OCI-LY7 (cell line): ENCODE measurements at regions not wholly inside any gene's neighbourhood (a gene's known extent, or its start where the extent isn't known, plus 50 kb on each side); places are given as distances from the start of the nearest gene placed in this dataset.

Source experiments
- BruUV-seq: library from RNA; stranded (reverse); fragments of 400-500 nt; replicated peaks from 2 replicates; lab custom pipeline; 2021; lab: Mats Ljungman, UMichigan
- CTCF ChIA-PET: fragments of 300-600 bp; sonication (Branson Sonifier 250); formaldehyde crosslinking; loops from one replicate; lab custom pipeline; 2022; ENCODE audit warnings: antibody characterized with exemption; ENCODE audit not compliant: unreplicated experiment; lab: Charles Lee
- POLR2A ChIA-PET: fragments of 300-600 bp; sonication (Branson Sonifier 250); formaldehyde crosslinking; loops from one replicate; lab custom pipeline; 2022; ENCODE audit warnings: antibody characterized with exemption; lab: Charles Lee
- DNase-seq: peaks from one replicate; pipeline ENCODE4 v3.0.0-alpha.2; 2015; ENCODE audit warnings: low spot score
- H2AFZ ChIP-seq: fragments of 200-600 bp; sonication (generic), shearing (Covaris generic); 2 replicates; pipeline ENCODE4 v1.6.1; 2014; ENCODE audit warnings: mild to moderate bottlenecking, antibody characterized with exemption, low read length, moderate library complexity
- H3K27ac ChIP-seq: fragments of 200-600 bp; sonication (generic); 2 replicates; pipeline ENCODE4 v1.5.1; 2014; ENCODE audit warnings: mixed run types, low read depth, mild to moderate bottlenecking, moderate library complexity, low read length, inconsistent platforms; ENCODE audit not compliant: poor library complexity, severe bottlenecking
- H3K36me3 ChIP-seq: fragments of 200-600 bp; sonication (generic); 2 replicates; pipeline ENCODE4 v1.6.1; 2014; ENCODE audit warnings: mild to moderate bottlenecking, antibody characterized with exemption, low read length, moderate library complexity, mixed read lengths; ENCODE audit not compliant: insufficient read depth
- H3K4me1 ChIP-seq: fragments of 200-600 bp; sonication (generic); 2 replicates; pipeline ENCODE4 v1.5.1; 2014; ENCODE audit warnings: mild to moderate bottlenecking, low read length; ENCODE audit not compliant: insufficient read depth, poor library complexity, severe bottlenecking
- H3K4me2 ChIP-seq: fragments of 200-600 bp; sonication (generic); 2 replicates; pipeline ENCODE4 v1.6.1; 2014; ENCODE audit warnings: mild to moderate bottlenecking, low read length
- H3K4me3 ChIP-seq: fragments of 200-600 bp; sonication (generic); 2 replicates; pipeline ENCODE4 v1.5.1; 2014; ENCODE audit warnings: mild to moderate bottlenecking, low read depth, low read length; ENCODE audit not compliant: poor library complexity, severe bottlenecking
- H3K79me2 ChIP-seq: fragments of 200-600 bp; sonication (generic); 2 replicates; pipeline ENCODE4 v1.6.1; 2016; ENCODE audit warnings: low read depth, mild to moderate bottlenecking, low read length, moderate library complexity, mixed read lengths; ENCODE audit not compliant: insufficient read depth
- H3K9me2 ChIP-seq: fragments of 200-600 bp; sonication (generic); 2 replicates; pipeline ENCODE4 v1.6.1; 2016; ENCODE audit warnings: mild to moderate bottlenecking, low read length, mixed read lengths; ENCODE audit not compliant: insufficient read depth
- H3K9me3 ChIP-seq: fragments of 200-600 bp; sonication (generic); 2 replicates; pipeline ENCODE4 v1.6.1; 2014; ENCODE audit warnings: mild to moderate bottlenecking, mixed run types, low read length, mixed read lengths
- H4K20me1 ChIP-seq: fragments of 200-600 bp; sonication (generic); 2 replicates; pipeline ENCODE4 v1.6.1; 2014; ENCODE audit warnings: mild to moderate bottlenecking, antibody characterized with exemption, low read length, moderate library complexity, mixed read lengths; ENCODE audit not compliant: insufficient read depth
- CTCF ChIP-seq: fragments of 200-600 bp; sonication (generic); conservative IDR thresholded peaks from 2 replicates; pipeline ENCODE4 v1.5.1; 2014; ENCODE audit warnings: mild to moderate bottlenecking, antibody characterized with exemption, low read length, moderate library complexity, mixed read lengths
- EZH2phosphoT487 ChIP-seq: fragments of 200-600 bp; sonication (generic); IDR thresholded peaks from 2 replicates; pipeline ENCODE4 v1.6.1; 2018; ENCODE audit warnings: low read depth, borderline replicate concordance, mild to moderate bottlenecking, mixed run types, antibody characterized with exemption, low read length, moderate library complexity, mixed read lengths
- intact Hi-C: fragments of 100-400 bp; cut with micrococcal nuclease; formaldehyde crosslinking; loops from one replicate; pipeline ENCODE4 v1.10.0; 2022; ENCODE audit not compliant: unreplicated experiment

DNA sequence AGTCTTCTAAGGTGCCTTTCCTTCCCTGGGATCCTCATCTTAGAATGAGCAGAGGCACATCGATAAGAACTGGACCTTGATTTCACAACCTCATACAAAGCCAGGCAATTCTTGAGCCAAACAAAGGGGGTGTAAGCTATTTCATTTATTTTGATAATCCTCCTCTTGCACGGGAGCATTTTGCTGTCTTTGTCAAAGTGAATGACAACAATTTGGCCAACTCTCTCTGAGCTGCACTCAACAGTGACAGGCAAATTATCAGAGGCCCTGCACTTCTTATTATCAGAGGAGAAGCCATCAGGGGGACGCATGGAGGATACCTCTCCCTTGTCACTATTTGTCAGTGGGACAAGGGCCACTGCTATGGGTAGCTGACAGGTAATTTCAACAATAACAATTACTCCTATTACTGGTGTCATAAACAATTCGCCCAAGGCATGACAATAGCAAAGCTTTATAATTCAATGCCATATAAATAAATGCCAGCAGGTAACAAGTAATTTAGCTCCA, 260.4 kb downstream of the MEIS1 start:
- no peak for DNase-seq
- no TSS peak for BruUV-seq
- Histone ChIP-seq H3K9me2 (no peaks in the 10 kb centered on the region), H3K79me2 (no peaks in the 10 kb centered on the region), H3K36me3 (no peaks in the 10 kb centered on the region), H3K4me3 (no peak overlapping the region), H4K20me1 (no peaks in the 10 kb centered on the region; the same call in 1 of the 2 replicates), H2AFZ (no peak overlapping the region), H3K4me1 (no peaks in the 10 kb centered on the region), H3K4me2 (no peak overlapping the region), H3K9me3 (no peaks in the 10 kb centered on the region), H3K27ac (no peak overlapping the region)
- CTCF ChIA-PET, result no interaction called here
- POLR2A ChIA-PET, result interaction anchor here (0.6 kb wide), 1 partner anchor 55 kb away, joined by 3 read pairs; no protein-coding TSS in a partner anchor
- TF ChIP-seq EZH2phosphoT487 (no peak), CTCF (no peak)
- intact Hi-C loops, result no loop called here

- no peak for DNase-seq
- H3K4me3 ChIP-seq, result no peak overlapping the region
- H3K9me3 ChIP-seq, result no peaks in the 10 kb centered on the region
- no peaks in the 10 kb centered on the region; the same call in 1 of the 2 replicates for H4K20me1 ChIP-seq
- no peaks in the 10 kb centered on the region for H3K9me2 ChIP-seq
- no peak for TF ChIP-seq EZH2phosphoT487
- TF ChIP-seq CTCF, result no peak
- no peak overlapping the region for H3K4me2 ChIP-seq
- H2AFZ ChIP-seq, result no peak overlapping the region
- ChIA-PET POLR2A (no interaction called here), CTCF (no interaction called here)
- BruUV-seq, result no TSS peak
- intact Hi-C loops, result no loop called here
- H3K36me3 ChIP-seq, result no peaks in the 10 kb centered on the region
- H3K4me1 ChIP-seq, result no peaks in the 10 kb centered on the region
- no peak overlapping the region for H3K27ac ChIP-seq
- H3K79me2 ChIP-seq, result no peaks in the 10 kb centered on the region
These were observed 261.4 kb downstream of the MEIS1 start for GRCh38 chr2:66696374-66696773.

GRCh38 chr2:66696886-66697285, 262.0 kb downstream of the MEIS1 start:
- H3K9me3 ChIP-seq, result no peaks in the 10 kb centered on the region
- H3K4me1 ChIP-seq, result no peaks in the 10 kb centered on the region
- H3K36me3 ChIP-seq, result no peaks in the 10 kb centered on the region
- TF ChIP-seq CTCF (no peak), EZH2phosphoT487 (no peak)
- DNase-seq, result no peak
- no TSS peak for BruUV-seq
- intact Hi-C loops, result no loop called here
- H3K27ac ChIP-seq, result no peak overlapping the region
- H3K4me2 ChIP-seq, result no peak overlapping the region
- no peaks in the 10 kb centered on the region for H3K79me2 ChIP-seq
- ChIA-PET POLR2A (no interaction called here), CTCF (no interaction called here)
- no peak overlapping the region for H3K4me3 ChIP-seq
- no peaks in the 10 kb centered on the region; the same call in 1 of the 2 replicates for H4K20me1 ChIP-seq
- no peak overlapping the region for H2AFZ ChIP-seq
- no peaks in the 10 kb centered on the region for H3K9me2 ChIP-seq
